Adipocyte (in vitro differentiated cells): ENCODE measurements at regions not wholly inside any gene's neighbourhood (a gene's known extent, or its start where the extent isn't known, plus 50 kb on each side); places are given as distances from the start of the nearest gene placed in this dataset.
"Not testable (repeated sequence)": the region's sequence is repeated elsewhere in the genome, so short reads cannot be mapped to it uniquely, and the experiment has no call there.

Experiments used
- DNase-seq: peaks from one replicate; pipeline ENCODE4 v3.0.0-alpha.2; 2015; ENCODE audit warnings: low read depth
- H3K27me3 ChIP-seq: replicated peaks from 2 replicates; pipeline ENCODE4 v1.7.0; 2013; ENCODE audit warnings: mild to moderate bottlenecking, low read length, moderate library complexity; ENCODE audit not compliant: control insufficient read depth, insufficient read depth
- H3K36me3 ChIP-seq: 2 replicates; pipeline ENCODE4 v1.7.0; 2013; ENCODE audit warnings: low read length, mild to moderate bottlenecking, moderate library complexity; ENCODE audit not compliant: control insufficient read depth, insufficient read depth, severe bottlenecking
- H3K4me1 ChIP-seq: 2 replicates; pipeline ENCODE4 v1.7.0; 2013; ENCODE audit warnings: mild to moderate bottlenecking, low read length, moderate library complexity; ENCODE audit not compliant: control insufficient read depth, insufficient read depth
- H3K4me3 ChIP-seq: 2 replicates; pipeline ENCODE4 v1.7.0; 2013; ENCODE audit warnings: mild to moderate bottlenecking, low read length, moderate library complexity
- H3K9ac ChIP-seq: 2 replicates; pipeline ENCODE4 v1.7.0; 2013; ENCODE audit warnings: mild to moderate bottlenecking, low read length, moderate library complexity
- H3K9me3 ChIP-seq: 2 replicates; pipeline ENCODE4 v1.7.0; 2013; ENCODE audit warnings: mild to moderate bottlenecking, low read length, moderate library complexity; ENCODE audit not compliant: control insufficient read depth

- H3K27me3 ChIP-seq, H3K36me3 ChIP-seq, H3K9me3 ChIP-seq, H3K4me3 ChIP-seq, DNase-seq, H3K9ac ChIP-seq: not testable (repeated sequence)
- peaks cover 12% of the 10 kb centered on the region for H3K4me1 ChIP-seq
These were observed 50.8 kb downstream of the PPIAL4G start for GRCh38 chr1:148432318-148432717.

- not testable (repeated sequence) for H3K36me3 ChIP-seq, H3K9me3 ChIP-seq, H3K9ac ChIP-seq, DNase-seq, H3K27me3 ChIP-seq, H3K4me3 ChIP-seq
- H3K4me1 ChIP-seq, result peaks cover 15% of the 10 kb centered on the region
These were observed 53.2 kb downstream of the PPIAL4G start for GRCh38 chr1:148429856-148430255.

- not testable (repeated sequence) for H3K27me3 ChIP-seq, H3K4me3 ChIP-seq, DNase-seq, H3K36me3 ChIP-seq, H3K9me3 ChIP-seq, H3K9ac ChIP-seq
- H3K4me1 ChIP-seq, result peaks cover 18% of the 10 kb centered on the region
These were observed 56.0 kb downstream of the PPIAL4G start for GRCh38 chr1:148426940-148427611.

GRCh38 chr1:148426385-148426784, 56.7 kb downstream of the PPIAL4G start:
- not testable (repeated sequence) for DNase-seq, H3K9me3 ChIP-seq, H3K9ac ChIP-seq, H3K36me3 ChIP-seq, H3K27me3 ChIP-seq, H3K4me3 ChIP-seq
- H3K4me1 ChIP-seq, result peaks cover 17% of the 10 kb centered on the region

- DNase-seq, result peak; percentile 34
- H3K27me3 ChIP-seq, H3K4me3 ChIP-seq: not testable (repeated sequence)
These were observed 58.7 kb downstream of the PPIAL4G start for GRCh38 chr1:148424143-148425003.

GRCh38 chr1:148422921-148423320, 60.2 kb downstream of the PPIAL4G start:
- not testable (repeated sequence) for H3K4me3 ChIP-seq, H3K9me3 ChIP-seq, H3K9ac ChIP-seq, H3K27me3 ChIP-seq, DNase-seq, H3K36me3 ChIP-seq
- peaks cover 17% of the 10 kb centered on the region for H3K4me1 ChIP-seq

More at GRCh38 chr1:148424143-148425003, 58.7 kb downstream of the PPIAL4G start:
- H3K36me3 ChIP-seq, H3K9ac ChIP-seq, H3K9me3 ChIP-seq: not testable (repeated sequence)
- H3K4me1 ChIP-seq, result peaks cover 17% of the 10 kb centered on the region

GRCh38 chr1:148417241-148417640, 65.9 kb downstream of the PPIAL4G start:
- H3K27me3 ChIP-seq, H3K4me3 ChIP-seq, H3K36me3 ChIP-seq, H3K9ac ChIP-seq, H3K4me1 ChIP-seq, H3K9me3 ChIP-seq, DNase-seq: not testable (repeated sequence)

- H3K27me3 ChIP-seq, H3K9ac ChIP-seq, H3K4me1 ChIP-seq, DNase-seq, H3K9me3 ChIP-seq, H3K4me3 ChIP-seq, H3K36me3 ChIP-seq: not testable (repeated sequence)
These were observed 69.7 kb downstream of the PPIAL4G start for GRCh38 chr1:148413385-148413784.

GRCh38 chr1:148404786-148405568, 78.1 kb downstream of the PPIAL4G start:
- not testable (repeated sequence) for H3K27me3 ChIP-seq, H3K4me1 ChIP-seq, H3K9ac ChIP-seq, H3K4me3 ChIP-seq, H3K9me3 ChIP-seq, DNase-seq, H3K36me3 ChIP-seq

- not testable (repeated sequence) for H3K9ac ChIP-seq, H3K36me3 ChIP-seq, DNase-seq, H3K27me3 ChIP-seq, H3K4me3 ChIP-seq, H3K4me1 ChIP-seq, H3K9me3 ChIP-seq
These were observed 79.2 kb downstream of the PPIAL4G start for GRCh38 chr1:148403925-148404324.

- not testable (repeated sequence) for H3K27me3 ChIP-seq, H3K36me3 ChIP-seq, DNase-seq, H3K9me3 ChIP-seq, H3K4me1 ChIP-seq
- Histone ChIP-seq H3K4me3 (peak overlapping the region; percentile 88), H3K9ac (peak overlapping the region; percentile 89)
These were observed 80.0 kb downstream of the PPIAL4G start for GRCh38 chr1:148403085-148403456.
